K562 (cell line): ENCODE measurements at regions not wholly inside any gene's neighbourhood (a gene's known extent, or its start where the extent isn't known, plus 50 kb on each side); places are given as distances from the start of the nearest gene placed in this dataset.

Experiments
- ATAC-seq: fragments of 200-7000 bp; cut with Tn5 transposase; 3 replicates; pipeline ENCODE4 v1.9.1; 2020; ENCODE audit warnings: moderate library complexity
- BruUV-seq: library from RNA; stranded (reverse); fragments of 400-500 nt; replicated peaks from 2 replicates; lab custom pipeline; 2021; lab: Mats Ljungman, UMichigan
- CTCF ChIA-PET: fragments of 300-600 bp; formaldehyde crosslinking; extraction: SDS; loops from one replicate; lab custom pipeline; 2021; ENCODE audit warnings: low intra/inter-chr PET ratio; lab: Yijun Ruan, JAX
- POLR2A ChIA-PET: fragments of 300-600, 350-650 bp; sonication (Branson Sonifier 250); formaldehyde crosslinking; extraction: SDS; loops from one replicate; lab custom pipeline; 2021; ENCODE audit warnings: antibody characterized with exemption, inconsistent platforms; lab: Yijun Ruan, JAX
- DNase-seq, 4 experiments: peaks; one replicate each; pipeline versions ENCODE4 v3.0.0 to v3.0.0-alpha.2; 2011 to 2018; ENCODE audit warnings: low spot score in 3 of 4, mixed read lengths in 3 of 4; ENCODE audit errors: extremely low read depth in 1 of 4
- FAIRE-seq: peaks from 2 replicates; lab custom pipeline; 2011; peaks lifted over from hg19 to GRCh38; lab: Jason Lieb, UNC
- H2AFZ ChIP-seq: 2 replicates; pipeline ENCODE4 v1.6.0; 2011; ENCODE audit warnings: low read depth, low read length, control low read depth, inconsistent platforms
- H3K27ac ChIP-seq: fragments of 200-600 bp; 3 replicates; pipeline ENCODE4 v1.8.0; 2011; ENCODE audit warnings: low read depth, mild to moderate bottlenecking, control low read depth, inconsistent platforms, low read length, moderate library complexity, mixed read lengths; ENCODE audit errors: extremely low read depth
- H3K27me3 ChIP-seq, 2 experiments: fragments of 300-600 bp in 1 of 2; 2 replicates in 1 of 2; 3 replicates in 1 of 2; pipeline versions ENCODE4 v1.6.0 to v1.8.0; 2011; ENCODE audit warnings: inconsistent platforms in 2 of 2, low read length in 2 of 2, mild to moderate bottlenecking in 1 of 2, mixed read lengths in 1 of 2, moderate library complexity in 1 of 2; ENCODE audit not compliant: control insufficient read depth in 2 of 2, insufficient read depth in 2 of 2
- H3K36me3 ChIP-seq: fragments of 300-600 bp; 3 replicates; pipeline ENCODE4 v1.8.0; 2011; ENCODE audit warnings: mild to moderate bottlenecking, low read length, inconsistent platforms; ENCODE audit not compliant: control insufficient read depth, insufficient read depth
- H3K4me1 ChIP-seq, 2 experiments: fragments of 200-600 bp in 1 of 2; replicated peaks in 1 of 2; 2 replicates in 1 of 2; 3 replicates in 1 of 2; pipeline versions ENCODE4 v1.5.1 to v1.8.0; 2011; ENCODE audit warnings: inconsistent platforms in 2 of 2, low read length in 2 of 2, mild to moderate bottlenecking in 1 of 2, mixed read lengths in 1 of 2, moderate library complexity in 1 of 2; ENCODE audit not compliant: control insufficient read depth in 2 of 2, insufficient read depth in 2 of 2
- H3K4me2 ChIP-seq: 2 replicates; pipeline ENCODE4 v1.6.1; 2011; ENCODE audit warnings: low read length, control low read depth, inconsistent platforms, mixed read lengths; ENCODE audit not compliant: insufficient read depth
- H3K4me3 ChIP-seq: fragments of 200-600 bp; sonication (generic), shearing (Covaris generic); 2 replicates; pipeline ENCODE4 v1.5.1; 2016; ENCODE audit warnings: control low read depth, inconsistent platforms
- H3K79me2 ChIP-seq: fragments of 200-600 bp; 3 replicates; pipeline ENCODE4 v1.8.0; 2011; ENCODE audit warnings: low read length, inconsistent platforms; ENCODE audit not compliant: control insufficient read depth, insufficient read depth
- H3K9ac ChIP-seq, 2 experiments: 2 replicates each; pipeline versions ENCODE4 v1.6.0 to v1.6.1; 2011; ENCODE audit warnings: low read depth in 2 of 2, low read length in 2 of 2, control low read depth in 1 of 2, inconsistent platforms in 1 of 2, mild to moderate bottlenecking in 1 of 2, mixed read lengths in 1 of 2; ENCODE audit not compliant: insufficient read depth in 1 of 2
- H3K9me1 ChIP-seq: one replicate; pipeline ENCODE4 v1.6.0; 2011; ENCODE audit warnings: inconsistent platforms, mild to moderate bottlenecking, low read length, moderate library complexity; ENCODE audit not compliant: control insufficient read depth, insufficient read depth
- H3K9me3 ChIP-seq: replicated peaks from 2 replicates; pipeline ENCODE4 v1.5.1; 2011; ENCODE audit warnings: low read depth, low read length, inconsistent platforms; ENCODE audit not compliant: control insufficient read depth, insufficient read depth
- H4K20me1 ChIP-seq: replicated peaks from 2 replicates; pipeline ENCODE4 v1.6.1; 2011; ENCODE audit warnings: low read length, inconsistent platforms, mixed read lengths; ENCODE audit not compliant: control insufficient read depth, insufficient read depth
- BACH1 ChIP-seq: fragments of 200-800 bp; sonication (Bioruptor generic); IDR thresholded peaks from 2 replicates; pipeline ENCODE4 v1.6.1; 2016; ENCODE audit warnings: missing genetic modification characterization, missing compliant biosample characterization
- BRCA1 ChIP-seq, 2 experiments: fragments of 450-650 bp in 1 of 2; sonication (generic) in 1 of 2; formaldehyde crosslinking in 1 of 2; IDR thresholded peaks; 2 replicates each; pipeline versions ENCODE4 v1.5.0 to v1.6.1; 2017 to 2020; ENCODE audit warnings: mild to moderate bottlenecking in 1 of 2, missing genetic modification reagents in 1 of 2
- CBX8 ChIP-seq: fragments of 200-600 bp; sonication (generic); IDR thresholded peaks from 2 replicates; pipeline ENCODE4 v1.6.1; 2012; ENCODE audit warnings: borderline replicate concordance, mixed run types, low read depth, mild to moderate bottlenecking, moderate library complexity, mixed read lengths, low read length, control low read depth, inconsistent platforms; ENCODE audit not compliant: poor library complexity, severe bottlenecking; ENCODE audit errors: extremely low read depth
- DACH1 ChIP-seq: fragments of 450-650 bp; IDR thresholded peaks from 2 replicates; pipeline ENCODE4 v1.6.1; 2018; ENCODE audit not compliant: partially characterized antibody
- FIP1L1 ChIP-seq: fragments of 200-400 bp; formaldehyde crosslinking; IDR thresholded peaks from 2 replicates; pipeline ENCODE4 v1.6.1; 2018; ENCODE audit warnings: mild to moderate bottlenecking, low read depth, low read length; ENCODE audit not compliant: poor library complexity, severe bottlenecking
- MTA3 ChIP-seq: fragments of 450-650 bp; formaldehyde crosslinking; IDR thresholded peaks from 2 replicates; pipeline ENCODE4 v1.6.1; 2017; ENCODE audit warnings: mild to moderate bottlenecking, borderline replicate concordance
- RBM25 ChIP-seq: fragments of 200-400 bp; formaldehyde crosslinking; IDR thresholded peaks from 2 replicates; pipeline ENCODE4 v1.6.1; 2018; ENCODE audit warnings: low read length, low read depth, moderate library complexity; ENCODE audit not compliant: severe bottlenecking
- SAP30 ChIP-seq: fragments of 200-600 bp; sonication (generic); IDR thresholded peaks from 2 replicates; pipeline ENCODE4 v1.6.1; 2012; ENCODE audit warnings: borderline replicate concordance, low read depth, mild to moderate bottlenecking, moderate library complexity, low read length, control low read depth, inconsistent platforms; ENCODE audit not compliant: insufficient read depth, poor library complexity, severe bottlenecking
- TFAM ChIP-seq: fragments of 250-450 bp; sonication (Bioruptor Pico); conservative IDR thresholded peaks from 2 replicates; pipeline ENCODE4 v1.5.0; 2021; ENCODE audit warnings: mild to moderate bottlenecking, moderate library complexity
- ZFP30 ChIP-seq: fragments of 250-450 bp; sonication (Bioruptor Pico); IDR thresholded peaks from 2 replicates; pipeline ENCODE4 v1.8.0; 2022; ENCODE audit warnings: moderate library complexity, mild to moderate bottlenecking, inconsistent platforms, borderline replicate concordance
- ZNF224 ChIP-seq: sonication (generic); formaldehyde crosslinking; IDR thresholded peaks from 2 replicates; pipeline ENCODE4 v1.8.0; 2022; ENCODE audit warnings: mild to moderate bottlenecking, missing genetic modification reagents
- ZNF785 ChIP-seq: fragments of 250-450 bp; sonication (Bioruptor Pico); IDR thresholded peaks from 2 replicates; pipeline ENCODE4 v1.4.0; 2020; ENCODE audit warnings: mild to moderate bottlenecking
- ZSCAN29 ChIP-seq: fragments of 450-650 bp; IDR thresholded peaks from 2 replicates; pipeline ENCODE4 v1.6.1; 2017
- WGBS: fragments of 100-300 bp; shearing (Covaris generic); methylation state at CpG from one replicate; pipeline ENCODE4 v1.1.6; 2016; ENCODE audit warnings: low coverage, mixed read lengths; ENCODE audit not compliant: insufficient coverage; ENCODE audit errors: missing lambda C conversion rate; 5-methylcytosine and 5-hydroxymethylcytosine counted together
- in situ Hi-C: fragments of 300-500 bp; cut with MboI; formaldehyde crosslinking; loops from 4 replicates; pipeline ENCODE4 v1.15.0; 2018; ENCODE audit warnings: inconsistent platforms, mixed read lengths
- intact Hi-C: fragments of 100-400 bp; cut with micrococcal nuclease; formaldehyde crosslinking; loops from 2 replicates; pipeline ENCODE4 v1.14.2; 2022
- TF ChIP-seq, protein P1 (sequence below): fragments of 250-450 bp; sonication (Bioruptor Pico); IDR thresholded peaks from 2 replicates; pipeline ENCODE4 v1.4.0; 2020; ENCODE audit warnings: mild to moderate bottlenecking, moderate library complexity, borderline replicate concordance
- TF ChIP-seq, protein P2 (sequence below): fragments of 250-450 bp; sonication (Bioruptor Pico); IDR thresholded peaks from 2 replicates; pipeline ENCODE4 v1.5.0; 2021; ENCODE audit warnings: mild to moderate bottlenecking, borderline replicate concordance
- TF ChIP-seq, protein P3 (sequence below): sonication (generic); formaldehyde crosslinking; IDR thresholded peaks from 2 replicates; pipeline ENCODE4 v1.8.1; 2022; ENCODE audit warnings: missing genetic modification reagents

DNA sequence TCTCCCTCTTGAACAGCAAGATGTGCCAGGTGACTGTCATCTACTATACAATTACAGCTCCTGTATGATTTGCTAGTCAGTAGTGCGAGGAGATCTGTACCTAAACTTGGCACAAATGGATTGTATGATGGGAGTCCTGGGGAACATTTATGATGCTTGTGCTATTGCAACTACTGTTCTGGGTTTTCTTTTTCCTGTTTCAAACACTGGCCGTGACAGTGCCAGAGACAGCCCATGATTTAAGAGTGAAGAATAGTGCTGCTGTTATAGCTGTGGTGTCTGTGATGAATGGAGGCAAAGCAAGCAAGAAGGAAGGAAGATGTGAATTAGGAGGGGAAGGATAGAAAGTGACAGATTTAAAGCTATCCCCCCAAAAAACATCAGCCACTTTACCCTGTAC, 1868.9 kb downstream of the PCDH7 start (continued):
- TF ChIP-seq, protein P1, sequence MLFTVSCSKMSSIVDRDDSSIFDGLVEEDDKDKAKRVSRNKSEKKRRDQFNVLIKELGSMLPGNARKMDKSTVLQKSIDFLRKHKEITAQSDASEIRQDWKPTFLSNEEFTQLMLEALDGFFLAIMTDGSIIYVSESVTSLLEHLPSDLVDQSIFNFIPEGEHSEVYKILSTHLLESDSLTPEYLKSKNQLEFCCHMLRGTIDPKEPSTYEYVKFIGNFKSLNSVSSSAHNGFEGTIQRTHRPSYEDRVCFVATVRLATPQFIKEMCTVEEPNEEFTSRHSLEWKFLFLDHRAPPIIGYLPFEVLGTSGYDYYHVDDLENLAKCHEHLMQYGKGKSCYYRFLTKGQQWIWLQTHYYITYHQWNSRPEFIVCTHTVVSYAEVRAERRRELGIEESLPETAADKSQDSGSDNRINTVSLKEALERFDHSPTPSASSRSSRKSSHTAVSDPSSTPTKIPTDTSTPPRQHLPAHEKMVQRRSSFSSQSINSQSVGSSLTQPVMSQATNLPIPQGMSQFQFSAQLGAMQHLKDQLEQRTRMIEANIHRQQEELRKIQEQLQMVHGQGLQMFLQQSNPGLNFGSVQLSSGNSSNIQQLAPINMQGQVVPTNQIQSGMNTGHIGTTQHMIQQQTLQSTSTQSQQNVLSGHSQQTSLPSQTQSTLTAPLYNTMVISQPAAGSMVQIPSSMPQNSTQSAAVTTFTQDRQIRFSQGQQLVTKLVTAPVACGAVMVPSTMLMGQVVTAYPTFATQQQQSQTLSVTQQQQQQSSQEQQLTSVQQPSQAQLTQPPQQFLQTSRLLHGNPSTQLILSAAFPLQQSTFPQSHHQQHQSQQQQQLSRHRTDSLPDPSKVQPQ (CRISPR knock-in tag), result no peak
- no peak for TF ChIP-seq BACH1 (tag)
- TF ChIP-seq DACH1, result no peak
- TF ChIP-seq FIP1L1, result no peak
- TF ChIP-seq TFAM (CRISPR knock-in tag), result no peak
- no peak for TF ChIP-seq MTA3
- TF ChIP-seq ZNF785, result no peak
- TF ChIP-seq CBX8, result no peak

DNA sequence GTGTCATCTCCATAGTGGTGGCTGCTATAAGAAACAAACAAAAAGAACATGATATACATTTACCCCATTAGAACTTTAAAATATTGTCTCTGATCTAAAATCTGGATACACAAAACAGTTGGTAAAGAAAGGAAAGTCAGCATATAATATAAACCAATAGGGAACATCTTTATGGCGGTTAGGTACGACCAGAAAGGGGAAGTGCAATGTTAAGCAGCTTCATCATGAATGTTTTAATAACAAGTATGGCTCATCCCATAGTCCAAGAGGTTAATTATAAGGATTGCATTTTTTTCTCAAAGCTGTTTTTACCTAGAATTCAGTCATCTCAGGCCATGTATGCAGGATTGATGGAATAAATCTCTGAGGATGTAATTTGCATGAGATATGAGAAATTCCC, 1869.7 kb downstream of the PCDH7 start:
- FAIRE-seq (no peak), ATAC-seq (no peak), DNase-seq (no peak)
- no peak overlapping the region for H3K4me3 ChIP-seq
- CTCF ChIA-PET, result no interaction called here
- intact Hi-C loops (no loop called here), in situ Hi-C loops (no loop called here)
- H3K27me3 ChIP-seq, result no peaks in the 10 kb centered on the region
- H4K20me1 ChIP-seq, result no peaks in the 10 kb centered on the region
- H3K4me1 ChIP-seq, result no peaks in the 10 kb centered on the region
- no peaks in the 10 kb centered on the region; the same call in 1 of the 2 replicates for H3K9me3 ChIP-seq
- H3K27ac ChIP-seq, result no peak overlapping the region
- H3K79me2 ChIP-seq, result no peaks in the 10 kb centered on the region
- no peak overlapping the region for H3K9ac ChIP-seq
- no TSS peak for BruUV-seq
- no peak overlapping the region for H2AFZ ChIP-seq
- WGBS, result 0% methylated on average over 2 of the region's 2 CpGs
- H3K9me1 ChIP-seq, result no peaks in the 10 kb centered on the region
- H3K36me3 ChIP-seq, result no peaks in the 10 kb centered on the region
- H3K4me2 ChIP-seq, result no peak overlapping the region
- POLR2A ChIA-PET, result no interaction called here
- no peak for TF ChIP-seq SAP30
- TF ChIP-seq ZSCAN29, result no peak
- TF ChIP-seq, protein P2, sequence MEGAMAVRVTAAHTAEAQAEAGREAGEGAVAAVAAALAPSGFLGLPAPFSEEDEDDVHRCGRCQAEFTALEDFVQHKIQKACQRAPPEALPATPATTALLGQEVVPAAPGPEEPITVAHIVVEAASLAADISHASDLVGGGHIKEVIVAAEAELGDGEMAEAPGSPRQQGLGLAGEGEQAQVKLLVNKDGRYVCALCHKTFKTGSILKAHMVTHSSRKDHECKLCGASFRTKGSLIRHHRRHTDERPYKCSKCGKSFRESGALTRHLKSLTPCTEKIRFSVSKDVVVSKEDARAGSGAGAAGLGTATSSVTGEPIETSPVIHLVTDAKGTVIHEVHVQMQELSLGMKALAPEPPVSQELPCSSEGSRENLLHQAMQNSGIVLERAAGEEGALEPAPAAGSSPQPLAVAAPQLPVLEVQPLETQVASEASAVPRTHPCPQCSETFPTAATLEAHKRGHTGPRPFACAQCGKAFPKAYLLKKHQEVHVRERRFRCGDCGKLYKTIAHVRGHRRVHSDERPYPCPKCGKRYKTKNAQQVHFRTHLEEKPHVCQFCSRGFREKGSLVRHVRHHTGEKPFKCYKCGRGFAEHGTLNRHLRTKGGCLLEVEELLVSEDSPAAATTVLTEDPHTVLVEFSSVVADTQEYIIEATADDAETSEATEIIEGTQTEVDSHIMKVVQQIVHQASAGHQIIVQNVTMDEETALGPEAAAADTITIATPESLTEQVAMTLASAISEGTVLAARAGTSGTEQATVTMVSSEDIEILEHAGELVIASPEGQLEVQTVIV (CRISPR knock-in tag), result no peak
- no peak for TF ChIP-seq BRCA1 (IDR thresholded peaks at IDR 0.05)
- no peak for TF ChIP-seq BRCA1 (CRISPR knock-in tag; IDR thresholded peaks at IDR 0.05)
- no peak for TF ChIP-seq ZFP30 (CRISPR knock-in tag)
- TF ChIP-seq, protein P3, sequence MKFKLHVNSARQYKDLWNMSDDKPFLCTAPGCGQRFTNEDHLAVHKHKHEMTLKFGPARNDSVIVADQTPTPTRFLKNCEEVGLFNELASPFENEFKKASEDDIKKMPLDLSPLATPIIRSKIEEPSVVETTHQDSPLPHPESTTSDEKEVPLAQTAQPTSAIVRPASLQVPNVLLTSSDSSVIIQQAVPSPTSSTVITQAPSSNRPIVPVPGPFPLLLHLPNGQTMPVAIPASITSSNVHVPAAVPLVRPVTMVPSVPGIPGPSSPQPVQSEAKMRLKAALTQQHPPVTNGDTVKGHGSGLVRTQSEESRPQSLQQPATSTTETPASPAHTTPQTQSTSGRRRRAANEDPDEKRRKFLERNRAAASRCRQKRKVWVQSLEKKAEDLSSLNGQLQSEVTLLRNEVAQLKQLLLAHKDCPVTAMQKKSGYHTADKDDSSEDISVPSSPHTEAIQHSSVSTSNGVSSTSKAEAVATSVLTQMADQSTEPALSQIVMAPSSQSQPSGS (CRISPR knock-in tag), result no peak
- no peak for TF ChIP-seq ZNF224 (CRISPR knock-in tag)
- TF ChIP-seq RBM25, result no peak
